ENCODE measurements at regions not wholly inside any gene's neighbourhood (a gene's known extent, or its start where the extent isn't known, plus 50 kb on each side); places are given as distances from the start of the nearest gene placed in this dataset.

DNA sequence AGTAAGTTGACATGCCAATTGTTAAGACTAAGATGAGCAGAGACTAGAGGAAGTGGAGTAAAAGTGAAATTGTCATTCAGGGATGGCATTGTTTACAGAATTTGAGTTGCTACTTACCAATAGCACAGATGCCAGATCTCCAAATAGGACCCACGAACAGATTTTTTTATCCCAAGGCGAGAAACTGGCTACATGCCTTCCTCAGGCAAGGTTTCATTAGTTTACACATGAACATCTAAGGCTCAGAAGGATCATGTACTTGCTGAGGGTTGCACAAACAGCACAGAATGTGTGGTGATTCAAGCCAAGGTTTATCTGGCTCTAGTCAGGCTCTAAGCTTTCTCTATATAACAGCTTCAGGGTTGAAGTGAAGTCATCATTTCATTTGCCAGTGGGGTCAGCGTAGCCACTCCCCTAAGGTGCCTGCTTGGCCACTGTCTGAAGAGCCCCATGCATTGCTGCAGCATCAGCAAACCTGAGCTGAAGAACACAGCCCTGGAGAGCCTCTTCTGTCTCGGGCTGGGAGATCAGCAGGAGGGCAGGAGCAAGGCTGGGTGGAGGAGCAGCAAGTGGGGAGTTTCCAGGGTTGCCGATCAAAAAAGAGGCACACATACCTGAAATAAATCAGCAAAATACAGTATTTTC, 193.0 kb upstream of the LCORL start:
- no peak for DNase-seq (ENCODE audit: low spot score in 2 of 2)
- Histone ChIP-seq H3K9me3 (no peaks in the 10 kb centered on the region), H3K4me1 (no peaks in the 10 kb centered on the region), H3K36me3 (replicated peaks) (no peaks in the 10 kb centered on the region), H3K27me3 (ENCODE audit: low read depth) (no peaks in the 10 kb centered on the region), H3K4me3 (no peak overlapping the region)
- in situ Hi-C loops (cut with MboI; ENCODE audit: low sequenced_read_pairs), result no loop called here

DNA sequence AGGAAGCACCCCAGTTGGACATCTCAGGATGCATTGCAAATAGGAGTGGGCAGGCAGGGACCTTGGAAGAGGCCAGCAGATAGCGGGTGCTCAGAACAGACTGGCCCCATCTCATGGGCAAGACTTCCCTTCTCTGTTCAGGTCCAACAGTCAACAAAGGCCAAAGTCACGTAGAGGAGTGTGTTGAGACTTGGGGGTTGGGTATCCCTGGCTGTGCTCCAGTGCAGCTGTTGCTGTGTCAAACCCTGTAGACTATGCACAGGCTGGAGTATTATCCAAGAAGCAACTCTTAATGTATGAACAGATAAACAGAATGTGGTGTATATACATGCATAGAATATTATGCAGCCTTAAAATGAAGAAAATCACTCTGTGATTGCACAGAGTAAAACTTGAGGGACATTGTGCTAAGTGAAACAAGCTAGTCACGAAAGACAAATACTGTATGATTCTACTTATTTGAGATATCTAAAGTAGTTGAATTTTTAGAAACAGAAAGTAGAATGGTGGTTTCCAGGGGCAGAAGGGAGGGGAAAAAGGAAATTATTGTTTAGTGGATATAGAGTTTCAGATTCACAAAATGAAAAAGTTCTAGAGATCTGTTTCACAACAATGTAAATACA, 192.1 kb upstream of the LCORL start:
- in situ Hi-C loops (cut with MboI; ENCODE audit: low sequenced_read_pairs), result no loop called here
- no peaks in the 10 kb centered on the region for H3K36me3 ChIP-seq (replicated peaks)
- no peak overlapping the region for H3K4me3 ChIP-seq
- DNase-seq (ENCODE audit: low spot score in 2 of 2), result no peak
- H3K9me3 ChIP-seq, result no peaks in the 10 kb centered on the region
- H3K27me3 ChIP-seq (ENCODE audit: low read depth), result no peaks in the 10 kb centered on the region
- H3K4me1 ChIP-seq, result no peaks in the 10 kb centered on the region

DNA sequence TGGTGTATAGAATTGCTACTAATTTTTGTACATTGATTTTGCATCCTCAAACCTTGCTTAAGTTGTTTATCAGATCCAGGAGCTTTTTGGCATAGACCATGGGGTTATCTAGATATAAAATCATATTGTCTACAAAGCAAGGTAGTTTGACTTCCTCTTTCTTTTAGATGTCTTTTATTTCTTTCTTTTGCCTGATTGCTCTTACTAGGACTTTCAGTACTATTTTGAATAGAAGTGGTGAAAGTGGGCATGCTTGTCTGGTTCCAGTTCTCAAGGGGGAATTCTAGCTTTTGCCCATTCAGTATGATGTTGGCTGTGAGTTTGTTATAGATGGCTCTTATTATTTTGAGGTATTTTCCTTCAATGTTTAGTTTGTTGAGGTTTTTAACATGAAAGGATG, 187.9 kb upstream of the LCORL start:
- DNase-seq (ENCODE audit: low spot score in 2 of 2), result no peak
- in situ Hi-C loops (cut with MboI; ENCODE audit: low sequenced_read_pairs), result no loop called here
- no peaks in the 10 kb centered on the region for H3K36me3 ChIP-seq (replicated peaks)
- no peaks in the 10 kb centered on the region for H3K4me1 ChIP-seq
- H3K27me3 ChIP-seq (ENCODE audit: low read depth), result no peaks in the 10 kb centered on the region
- H3K9me3 ChIP-seq, result no peaks in the 10 kb centered on the region
- no peak overlapping the region for H3K4me3 ChIP-seq

DNA sequence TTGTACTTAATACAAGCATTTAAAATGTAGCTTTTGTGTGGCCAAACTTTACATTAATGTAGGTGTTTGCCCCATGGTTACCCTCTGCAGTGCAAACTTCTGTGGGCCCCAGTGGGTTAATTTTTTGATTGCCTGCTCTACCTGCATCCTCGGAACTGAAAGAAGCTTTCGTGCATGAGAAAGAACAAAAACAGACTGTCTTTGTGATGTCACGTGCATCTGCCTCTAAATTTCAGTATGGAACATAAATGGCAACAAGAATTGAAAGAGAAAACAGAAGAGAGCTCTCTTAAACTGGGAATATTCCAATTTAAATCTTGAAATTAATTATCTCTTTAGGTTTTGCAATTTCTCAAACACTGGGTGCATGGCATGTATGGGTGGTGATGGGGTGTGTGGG, 182.4 kb upstream of the LCORL start:
- Histone ChIP-seq H3K4me1 (no peaks in the 10 kb centered on the region), H3K36me3 (replicated peaks) (no peaks in the 10 kb centered on the region), H3K9me3 (no peaks in the 10 kb centered on the region), H3K27me3 (ENCODE audit: low read depth) (no peaks in the 10 kb centered on the region), H3K4me3 (no peak overlapping the region)
- no peak for DNase-seq (ENCODE audit: low spot score in 2 of 2)
- in situ Hi-C loops (cut with MboI; ENCODE audit: low sequenced_read_pairs), result no loop called here

DNA sequence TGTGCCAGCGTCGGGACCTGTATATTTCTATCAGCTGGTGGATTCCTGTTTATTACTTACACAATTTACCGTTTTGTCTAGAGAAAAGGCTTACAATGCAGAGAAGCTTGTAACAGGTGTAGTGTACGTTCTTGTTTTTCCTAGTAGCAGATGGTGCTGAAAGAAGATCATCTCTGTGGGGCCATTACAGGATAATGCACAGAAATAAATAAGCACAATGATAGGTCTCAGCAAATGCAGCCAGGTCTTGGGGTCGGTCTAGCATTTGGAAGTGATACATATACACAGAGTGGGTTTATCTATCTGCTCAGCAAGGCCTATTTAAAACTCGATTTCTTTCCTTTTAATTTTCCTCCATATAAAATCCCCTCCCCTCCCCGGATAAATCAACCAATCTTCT, 180.9 kb upstream of the LCORL start:
- Histone ChIP-seq H3K4me3 (no peak overlapping the region), H3K4me1 (no peaks in the 10 kb centered on the region), H3K9me3 (no peaks in the 10 kb centered on the region), H3K36me3 (replicated peaks) (no peaks in the 10 kb centered on the region), H3K27me3 (ENCODE audit: low read depth) (no peaks in the 10 kb centered on the region)
- in situ Hi-C loops (cut with MboI; ENCODE audit: low sequenced_read_pairs), result no loop called here
- no peak for DNase-seq (ENCODE audit: low spot score in 2 of 2)

DNA sequence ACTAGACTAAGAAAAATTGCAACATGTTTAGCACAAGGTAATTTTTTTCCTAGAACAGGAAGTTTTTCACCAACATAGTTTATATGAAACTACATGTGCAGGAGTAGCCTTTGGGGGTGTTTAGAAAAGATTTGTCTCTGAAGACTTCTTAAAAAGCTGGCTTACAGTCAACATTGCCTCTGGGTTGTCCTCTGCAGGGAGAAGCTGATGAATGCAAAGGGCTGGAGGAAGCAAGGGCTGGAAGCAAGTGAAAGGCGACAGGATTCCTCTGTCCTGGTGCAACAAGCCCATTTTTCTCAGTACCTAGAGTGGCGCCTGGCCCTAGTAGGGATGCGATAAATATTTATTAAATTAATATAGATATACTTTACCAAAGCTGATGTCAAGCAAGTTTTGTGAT, 180.3 kb upstream of the LCORL start:
- no peak overlapping the region for H3K4me3 ChIP-seq
- no peaks in the 10 kb centered on the region for H3K4me1 ChIP-seq
- DNase-seq (ENCODE audit: low spot score in 2 of 2), result no peak
- in situ Hi-C loops (cut with MboI; ENCODE audit: low sequenced_read_pairs), result no loop called here
- H3K9me3 ChIP-seq, result no peaks in the 10 kb centered on the region
- H3K27me3 ChIP-seq (ENCODE audit: low read depth), result no peaks in the 10 kb centered on the region
- no peaks in the 10 kb centered on the region for H3K36me3 ChIP-seq (replicated peaks)

DNA sequence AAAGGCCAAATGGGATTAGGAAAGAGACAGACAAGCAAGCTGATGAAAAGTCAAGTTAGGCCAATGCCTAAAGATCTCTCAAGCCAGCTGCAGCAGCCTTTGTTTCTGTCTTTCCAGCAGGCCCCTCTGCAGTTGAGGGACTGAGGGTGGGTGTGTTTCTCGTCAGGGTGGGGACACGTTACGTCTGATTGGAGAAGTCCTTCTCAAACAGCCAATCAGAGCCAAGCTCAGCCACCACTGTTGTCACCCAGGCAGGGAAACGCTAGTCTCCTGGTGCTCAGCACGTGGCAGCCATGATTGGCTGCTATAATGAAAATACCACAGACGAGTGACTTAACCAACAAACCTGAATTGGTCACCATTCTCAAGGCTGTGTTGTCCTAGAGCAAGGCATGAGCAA, 177.1 kb upstream of the LCORL start:
- Histone ChIP-seq H3K4me3 (no peak overlapping the region), H3K36me3 (replicated peaks) (no peaks in the 10 kb centered on the region), H3K4me1 (no peaks in the 10 kb centered on the region), H3K9me3 (no peaks in the 10 kb centered on the region), H3K27me3 (ENCODE audit: low read depth) (no peaks in the 10 kb centered on the region)
- in situ Hi-C loops (cut with MboI; ENCODE audit: low sequenced_read_pairs), result no loop called here
- DNase-seq (ENCODE audit: low spot score in 2 of 2), result no peak

DNA sequence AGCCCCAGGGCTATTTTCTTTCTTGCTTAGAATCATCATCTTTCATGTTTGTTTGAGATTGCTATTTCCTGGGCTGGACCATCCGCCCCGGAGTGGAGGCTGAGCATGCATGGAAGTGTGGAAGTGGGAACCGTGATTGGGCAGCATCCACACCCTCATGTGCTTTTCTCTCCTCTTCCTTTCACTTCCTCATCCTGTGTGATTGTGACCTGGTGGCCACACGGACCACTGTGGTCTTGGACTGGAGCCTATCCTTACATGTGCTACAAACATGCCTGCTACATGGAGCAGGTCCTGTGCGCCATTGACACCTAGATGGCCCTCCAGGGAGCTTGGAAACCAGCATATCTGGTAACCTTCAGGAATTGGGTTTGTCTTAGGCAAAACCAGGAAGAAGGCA, 175.9 kb upstream of the LCORL start:
- Histone ChIP-seq H3K27me3 (ENCODE audit: low read depth) (no peaks in the 10 kb centered on the region), H3K9me3 (no peaks in the 10 kb centered on the region), H3K4me3 (no peak overlapping the region), H3K36me3 (replicated peaks) (no peaks in the 10 kb centered on the region), H3K4me1 (no peaks in the 10 kb centered on the region)
- DNase-seq (ENCODE audit: low spot score in 2 of 2), result no peak
- in situ Hi-C loops (cut with MboI; ENCODE audit: low sequenced_read_pairs), result no loop called here

DNA sequence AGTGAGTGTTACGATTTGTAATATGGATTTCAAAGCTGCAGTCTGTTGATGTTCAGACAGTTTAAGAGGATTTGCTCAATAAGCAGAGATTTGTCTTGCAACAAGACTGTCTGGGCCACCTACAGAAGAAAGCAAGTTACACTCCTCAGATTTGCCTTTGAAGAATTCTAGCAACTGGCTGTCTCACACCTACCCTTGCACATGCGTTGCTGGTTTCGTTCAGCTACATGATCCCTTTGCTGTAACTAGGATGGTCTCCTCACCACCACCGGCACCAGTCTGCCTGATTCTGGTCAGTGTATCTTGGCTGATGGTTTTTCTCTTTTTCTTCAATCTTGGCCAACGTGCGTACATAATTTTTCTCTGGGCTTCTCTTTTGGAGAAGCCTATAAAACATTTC, 172.7 kb upstream of the LCORL start:
- Histone ChIP-seq H3K4me3 (no peak overlapping the region), H3K36me3 (replicated peaks) (no peaks in the 10 kb centered on the region), H3K27me3 (ENCODE audit: low read depth) (no peaks in the 10 kb centered on the region), H3K4me1 (no peaks in the 10 kb centered on the region), H3K9me3 (no peaks in the 10 kb centered on the region)
- in situ Hi-C loops (cut with MboI; ENCODE audit: low sequenced_read_pairs), result no loop called here
- DNase-seq (ENCODE audit: low spot score in 2 of 2), result no peak

DNA sequence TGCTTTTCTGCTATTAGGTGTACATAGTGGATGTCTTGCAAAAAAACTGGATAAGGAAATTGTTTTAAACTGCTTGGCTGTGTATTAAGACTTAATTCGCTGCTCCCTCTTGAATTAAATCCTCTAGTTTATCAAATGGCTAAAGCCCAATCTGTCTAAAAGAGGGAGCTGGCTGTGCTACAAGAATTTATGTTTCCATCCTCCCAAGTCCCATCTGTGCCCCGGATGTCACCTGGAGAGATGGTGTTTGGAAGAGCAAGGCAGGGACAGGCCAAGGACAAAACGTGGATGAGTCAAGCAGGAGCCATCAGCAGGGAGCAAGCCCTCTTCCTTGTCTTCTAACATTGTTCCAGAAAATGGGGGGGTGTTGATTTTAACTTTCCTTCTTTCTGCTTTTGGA, 171.3 kb upstream of the LCORL start:
- Histone ChIP-seq H3K4me1 (no peaks in the 10 kb centered on the region), H3K27me3 (ENCODE audit: low read depth) (no peaks in the 10 kb centered on the region), H3K9me3 (no peaks in the 10 kb centered on the region), H3K4me3 (no peak overlapping the region), H3K36me3 (replicated peaks) (no peaks in the 10 kb centered on the region)
- in situ Hi-C loops (cut with MboI; ENCODE audit: low sequenced_read_pairs), result no loop called here
- DNase-seq (ENCODE audit: low spot score in 2 of 2), result no peak

DNA sequence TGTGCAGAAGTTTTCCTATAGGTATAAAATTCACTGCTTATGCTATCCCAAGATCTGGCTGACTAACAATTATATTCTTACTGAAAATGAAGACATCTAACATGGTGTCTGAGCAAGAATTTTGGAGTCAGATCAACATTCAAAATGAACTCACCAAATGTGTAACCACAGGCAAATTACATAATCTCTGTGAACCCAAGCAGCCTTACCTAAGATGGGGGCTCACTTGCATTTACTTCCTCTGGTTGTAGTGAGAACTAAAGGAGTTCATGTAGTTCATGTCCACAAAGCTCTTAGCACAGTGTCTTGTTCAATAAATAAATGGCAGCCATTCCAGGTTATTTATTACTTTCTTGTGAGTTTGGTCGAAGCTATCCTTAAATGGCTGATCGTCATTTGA, 163.9 kb upstream of the LCORL start:
- H3K9me3 ChIP-seq, result no peaks in the 10 kb centered on the region
- no peaks in the 10 kb centered on the region for H3K36me3 ChIP-seq (replicated peaks)
- H3K27me3 ChIP-seq (ENCODE audit: low read depth), result no peaks in the 10 kb centered on the region
- no peak overlapping the region for H3K4me3 ChIP-seq
- in situ Hi-C loops (cut with MboI; ENCODE audit: low sequenced_read_pairs), result no loop called here
- H3K4me1 ChIP-seq, result no peaks in the 10 kb centered on the region
- DNase-seq (ENCODE audit: low spot score in 2 of 2), result no peak

DNA sequence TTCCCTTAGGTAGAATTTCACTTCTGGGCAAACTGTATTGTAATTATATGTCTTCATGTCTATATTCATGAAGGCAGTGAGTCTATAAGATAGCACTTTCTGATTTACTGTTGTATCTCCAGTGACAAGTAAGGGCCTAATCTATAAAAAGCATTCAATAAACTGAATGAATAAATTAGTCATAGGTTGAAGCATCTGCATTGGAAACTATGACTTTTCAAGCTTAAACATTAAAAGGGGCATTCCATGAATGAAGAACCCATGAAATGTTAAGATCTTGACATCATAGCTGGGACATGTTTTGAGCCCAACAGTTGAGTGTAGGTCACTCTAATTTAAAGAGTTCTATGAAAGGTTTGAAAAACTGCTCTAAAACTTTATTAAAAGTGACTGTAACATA, 159.3 kb upstream of the LCORL start:
- no peaks in the 10 kb centered on the region for H3K9me3 ChIP-seq
- H3K4me3 ChIP-seq, result no peak overlapping the region
- DNase-seq (ENCODE audit: low spot score in 2 of 2), result no peak
- no peaks in the 10 kb centered on the region for H3K4me1 ChIP-seq
- H3K27me3 ChIP-seq (ENCODE audit: low read depth), result no peaks in the 10 kb centered on the region
- no peaks in the 10 kb centered on the region for H3K36me3 ChIP-seq (replicated peaks)
- in situ Hi-C loops (cut with MboI; ENCODE audit: low sequenced_read_pairs), result no loop called here

DNA sequence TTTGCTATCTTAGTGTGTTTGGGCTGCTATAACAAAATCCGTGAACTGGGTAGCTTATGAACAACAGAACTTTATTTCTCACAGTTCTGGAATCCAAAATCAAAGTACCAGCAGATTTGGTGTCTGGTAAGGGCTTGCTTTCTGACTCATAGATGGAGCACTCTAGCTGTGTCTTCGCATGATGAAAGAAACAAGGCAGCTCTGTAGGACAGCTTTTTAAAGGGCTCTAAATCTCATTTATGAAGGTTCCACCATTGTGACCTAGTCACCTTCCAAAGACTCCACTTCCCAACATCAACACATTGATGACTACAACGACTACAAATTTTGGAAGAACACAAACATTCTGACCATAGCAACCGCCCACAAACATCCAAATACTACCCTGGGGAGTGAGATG, 158.6 kb upstream of the LCORL start:
- Histone ChIP-seq H3K9me3 (no peaks in the 10 kb centered on the region), H3K27me3 (ENCODE audit: low read depth) (no peaks in the 10 kb centered on the region), H3K4me1 (no peaks in the 10 kb centered on the region), H3K36me3 (replicated peaks) (no peaks in the 10 kb centered on the region), H3K4me3 (no peak overlapping the region)
- DNase-seq (ENCODE audit: low spot score in 2 of 2), result no peak
- in situ Hi-C loops (cut with MboI; ENCODE audit: low sequenced_read_pairs), result no loop called here

DNA sequence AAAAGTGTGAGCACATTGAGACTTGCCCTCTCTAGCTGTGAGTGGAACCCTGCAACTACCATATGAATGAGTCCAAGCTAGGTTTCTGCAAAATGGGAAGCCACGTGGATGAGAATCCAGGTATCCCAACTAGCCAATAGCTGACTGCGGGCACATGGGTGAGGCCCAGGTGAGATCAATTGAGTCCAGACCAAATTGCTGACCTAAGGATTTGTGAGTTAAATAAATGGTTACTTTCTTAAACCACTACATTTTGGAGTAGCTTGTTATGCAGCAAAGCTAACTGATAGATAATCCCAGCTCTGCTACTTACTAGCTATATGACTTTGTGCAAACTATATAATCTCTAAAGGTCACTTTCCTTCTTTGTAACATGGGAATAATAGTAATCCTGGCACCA, 150.3 kb upstream of the LCORL start:
- Histone ChIP-seq H3K4me3 (no peak overlapping the region), H3K9me3 (no peaks in the 10 kb centered on the region), H3K4me1 (no peaks in the 10 kb centered on the region), H3K36me3 (replicated peaks) (no peaks in the 10 kb centered on the region), H3K27me3 (ENCODE audit: low read depth) (no peaks in the 10 kb centered on the region)
- in situ Hi-C loops (cut with MboI; ENCODE audit: low sequenced_read_pairs), result no loop called here
- no peak for DNase-seq (ENCODE audit: low spot score in 2 of 2)

DNA sequence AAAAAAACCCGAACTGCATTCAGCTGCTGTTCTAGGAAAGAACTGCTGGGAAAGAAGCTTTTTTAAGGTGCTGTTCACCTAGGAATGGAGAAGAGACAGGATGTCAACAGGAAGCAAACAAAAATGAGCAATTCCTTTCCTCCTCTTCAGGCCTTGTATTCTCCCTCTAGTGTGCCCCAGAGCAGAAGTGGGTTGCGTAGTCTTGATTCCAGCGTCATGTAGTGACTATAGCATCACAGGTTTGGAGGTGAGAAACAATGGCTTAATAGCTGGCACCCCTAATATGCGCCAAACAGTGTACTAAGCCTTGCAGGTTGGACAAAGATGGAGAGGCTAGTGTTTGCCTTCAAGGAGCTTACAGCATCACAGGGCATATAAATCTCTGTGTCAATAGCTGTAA, 146.3 kb upstream of the LCORL start:
- no peak for DNase-seq (ENCODE audit: low spot score in 2 of 2)
- no peaks in the 10 kb centered on the region for H3K4me1 ChIP-seq
- no peaks in the 10 kb centered on the region for H3K9me3 ChIP-seq
- in situ Hi-C loops (cut with MboI; ENCODE audit: low sequenced_read_pairs), result no loop called here
- no peaks in the 10 kb centered on the region for H3K36me3 ChIP-seq (replicated peaks)
- no peak overlapping the region for H3K4me3 ChIP-seq
- no peaks in the 10 kb centered on the region for H3K27me3 ChIP-seq (ENCODE audit: low read depth)
